CD4-positive, alpha-beta T cell (primary cell): ENCODE measurements at regions not wholly inside any gene's neighbourhood (a gene's known extent, or its start where the extent isn't known, plus 50 kb on each side); places are given as distances from the start of the nearest gene placed in this dataset.
A peak's percentile ranks its signal among the peaks of the same experiment; 100 is the strongest.

Source experiments
- ATAC-seq: fragments of 200-7000 bp; cut with Tn5 transposase; one replicate; pipeline ENCODE4 v1.10.0; 2022; ENCODE audit warnings: mild to moderate bottlenecking; ENCODE audit not compliant: poor library complexity
- CTCF ChIA-PET: fragments of 350-600 bp; sonication (Branson Sonifier 250); formaldehyde crosslinking; loops from one replicate; lab custom pipeline; 2021; ENCODE audit warnings: antibody characterized with exemption, inconsistent platforms; lab: Charles Lee
- POLR2A ChIA-PET: fragments of 350-600 bp; sonication (Branson Sonifier 250); formaldehyde crosslinking; loops from one replicate; lab custom pipeline; 2021; ENCODE audit warnings: antibody characterized with exemption, inconsistent platforms; lab: Charles Lee
- DNase-seq, 14 experiments: peaks; one replicate each; pipeline ENCODE4 v3.0.0-alpha.2; 2013 to 2020; ENCODE audit warnings: mixed read lengths in 2 of 14
- H3K27ac ChIP-seq, 2 donors: one replicate each; pipeline versions ENCODE4 v1.5.1 to v1.7.0; 2013; ENCODE audit warnings: low read length in 2 of 2, low read depth in 1 of 2, mild to moderate bottlenecking in 1 of 2
- H3K27me3 ChIP-seq, 2 experiments: 1 replicate in 1 of 2; 2 replicates in 1 of 2; pipeline versions ENCODE4 v1.6.1 to v1.7.0; 2013; ENCODE audit warnings: low read length in 2 of 2, control low read depth in 1 of 2, mild to moderate bottlenecking in 1 of 2, moderate library complexity in 1 of 2; ENCODE audit not compliant: insufficient read depth in 2 of 2, control insufficient read depth in 1 of 2
- H3K36me3 ChIP-seq: one replicate; pipeline ENCODE4 v1.6.1; 2013; ENCODE audit warnings: low read length, control low read depth; ENCODE audit not compliant: insufficient read depth
- H3K4me1 ChIP-seq: one replicate; pipeline ENCODE4 v1.6.1; 2013; ENCODE audit warnings: low read length, control low read depth; ENCODE audit not compliant: insufficient read depth
- H3K4me3 ChIP-seq: one replicate; pipeline ENCODE4 v1.5.1; 2013; ENCODE audit warnings: mild to moderate bottlenecking, low read length, moderate library complexity
- H3K9me3 ChIP-seq, 2 experiments: 1 replicate in 1 of 2; 2 replicates in 1 of 2; pipeline versions ENCODE4 v1.6.1 to v1.7.0; 2013; ENCODE audit warnings: low read length in 2 of 2, mild to moderate bottlenecking in 2 of 2, control low read depth in 1 of 2, moderate library complexity in 1 of 2; ENCODE audit not compliant: control insufficient read depth in 1 of 2, insufficient read depth in 1 of 2
- H3K27ac Mint-ChIP-seq: one replicate; pipeline ENCODE4 v1.8.0; 2020; ENCODE audit warnings: mixed read lengths
- H3K27me3 Mint-ChIP-seq: one replicate; pipeline ENCODE4 v1.8.0; 2021; ENCODE audit warnings: mixed read lengths
- H3K36me3 Mint-ChIP-seq: one replicate; pipeline ENCODE4 v1.8.0; 2021; ENCODE audit warnings: low read depth, mixed read lengths
- H3K4me1 Mint-ChIP-seq: one replicate; pipeline ENCODE4 v1.8.0; 2021; ENCODE audit warnings: low read depth, mixed read lengths
- H3K4me3 Mint-ChIP-seq: one replicate; pipeline ENCODE4 v1.8.0; 2020; ENCODE audit warnings: mild to moderate bottlenecking, mixed read lengths
- H3K9me3 Mint-ChIP-seq: one replicate; pipeline ENCODE4 v1.8.0; 2020; ENCODE audit warnings: mixed read lengths
- CTCF ChIP-seq: fragments of 200-600 bp; IDR thresholded peaks from one replicate; pipeline ENCODE4 v1.8.0; 2022; ENCODE audit warnings: antibody characterized with exemption, mild to moderate bottlenecking
- intact Hi-C, 2 experiments: fragments of 100-400 bp; cut with DNase I in 1 of 2; cut with micrococcal nuclease in 1 of 2; formaldehyde crosslinking; loops; one replicate each; pipeline versions ENCODE4 v1.15.1 to v1.9.0; 2023 to 2025; cut with DNase I, micrococcal nuclease

- CTCF ChIA-PET, result no interaction called here
- no peak for TF ChIP-seq CTCF
- Histone ChIP-seq H3K4me3 (no peak overlapping the region), H3K9me3 (peaks cover 0 to 14% of the 10 kb centered on the region in 2 experiments), H3K4me1 (peaks cover 4% of the 10 kb centered on the region), H3K36me3 (no peaks in the 10 kb centered on the region), H3K27me3 (no peaks in the 10 kb centered on the region), H3K27ac (no peak overlapping the region)
- no peak for DNase-seq
- Mint-ChIP-seq H3K36me3 (no peaks in the 10 kb centered on the region), H3K9me3 (no peaks in the 10 kb centered on the region), H3K4me1 (peaks cover 10% of the 10 kb centered on the region), H3K4me3 (no peak overlapping the region), H3K27me3 (no peaks in the 10 kb centered on the region), H3K27ac (no peak overlapping the region)
- ATAC-seq, result no peak
- intact Hi-C loops, result no loop called here
- POLR2A ChIA-PET, result no interaction called here
Measured at GRCh38 chr2:134107402-134107801, 146.5 kb upstream of the MGAT5 start.

GRCh38 chr2:134108113-134108512, 145.8 kb upstream of the MGAT5 start:
- Mint-ChIP-seq H3K27me3 (no peaks in the 10 kb centered on the region), H3K27ac (no peak overlapping the region), H3K36me3 (no peaks in the 10 kb centered on the region), H3K4me1 (peaks cover 10% of the 10 kb centered on the region), H3K4me3 (no peak overlapping the region), H3K9me3 (no peaks in the 10 kb centered on the region)
- peaks cover 0 to 14% of the 10 kb centered on the region in 2 experiments for H3K9me3 ChIP-seq
- ATAC-seq (no peak), DNase-seq (peak in 1 of 14 experiments; percentile 20)
- no peak overlapping the region for H3K27ac ChIP-seq
- no peak overlapping the region for H3K4me3 ChIP-seq
- TF ChIP-seq CTCF, result no peak
- ChIA-PET POLR2A (no interaction called here), CTCF (no interaction called here)
- H3K4me1 ChIP-seq, result peaks cover 4% of the 10 kb centered on the region
- intact Hi-C loops, result no loop called here
- H3K27me3 ChIP-seq, result no peaks in the 10 kb centered on the region
- H3K36me3 ChIP-seq, result no peaks in the 10 kb centered on the region

- no peaks in the 10 kb centered on the region for H3K27me3 ChIP-seq
- peaks cover 4% of the 10 kb centered on the region for H3K4me1 ChIP-seq
- no peak overlapping the region for H3K4me3 ChIP-seq
- peaks cover 0 to 14% of the 10 kb centered on the region in 2 experiments for H3K9me3 ChIP-seq
- no peak for TF ChIP-seq CTCF
- ChIA-PET POLR2A (no interaction called here), CTCF (interaction anchor here (1.0 kb wide), 1 partner anchor 9 kb away, joined by 4 read pairs; no protein-coding TSS in a partner anchor)
- H3K27ac ChIP-seq, result no peak overlapping the region
- no peak for ATAC-seq
- no peak for DNase-seq
- H3K36me3 ChIP-seq, result no peaks in the 10 kb centered on the region
- Mint-ChIP-seq H3K4me1 (peaks cover 8% of the 10 kb centered on the region), H3K9me3 (no peaks in the 10 kb centered on the region), H3K27me3 (no peaks in the 10 kb centered on the region), H3K27ac (no peak overlapping the region), H3K36me3 (no peaks in the 10 kb centered on the region), H3K4me3 (no peak overlapping the region)
- intact Hi-C loops, result no loop called here
Measured at GRCh38 chr2:134109246-134109645, 144.6 kb upstream of the MGAT5 start.
